CD14-positive monocyte (primary cell): ENCODE measurements at regions not wholly inside any gene's neighbourhood (a gene's known extent, or its start where the extent isn't known, plus 50 kb on each side); places are given as distances from the start of the nearest gene placed in this dataset.

ENCODE experiments used
- DNase-seq, 3 donors: peaks; one replicate each; pipeline ENCODE4 v3.0.0-alpha.2; 2011 to 2022
- H2AFZ ChIP-seq: 2 replicates; pipeline ENCODE4 v1.6.0; 2012; ENCODE audit warnings: mild to moderate bottlenecking, low read depth, low read length, inconsistent platforms; ENCODE audit not compliant: insufficient read depth, poor library complexity, severe bottlenecking
- H3K27ac ChIP-seq, 2 donors: 1 replicate in 1 of 2; 2 replicates in 1 of 2; pipeline ENCODE4 v1.5.1; 2012 to 2013; ENCODE audit warnings: low read length in 2 of 2, control low read depth in 1 of 2, inconsistent platforms in 1 of 2, low read depth in 1 of 2, mild to moderate bottlenecking in 1 of 2
- H3K27me3 ChIP-seq, 2 donors: one replicate each; pipeline versions ENCODE4 v1.6.0 to v1.6.1; 2011 to 2013; ENCODE audit warnings: low read length in 2 of 2; ENCODE audit not compliant: control insufficient read depth in 2 of 2, insufficient read depth in 2 of 2
- H3K36me3 ChIP-seq, 2 donors: replicated peaks in 1 of 2; 1 replicate in 1 of 2; 2 replicates in 1 of 2; pipeline versions ENCODE4 v1.5.1 to v1.6.1; 2012 to 2013; ENCODE audit warnings: low read length in 2 of 2, control low read depth in 1 of 2, inconsistent platforms in 1 of 2, mild to moderate bottlenecking in 1 of 2; ENCODE audit not compliant: insufficient read depth in 2 of 2, control insufficient read depth in 1 of 2
- H3K4me1 ChIP-seq, 2 donors: 1 replicate in 1 of 2; 2 replicates in 1 of 2; pipeline versions ENCODE4 v1.5.1 to v1.6.1; 2012 to 2013; ENCODE audit warnings: low read length in 2 of 2, control low read depth in 1 of 2, inconsistent platforms in 1 of 2, mild to moderate bottlenecking in 1 of 2, moderate library complexity in 1 of 2; ENCODE audit not compliant: insufficient read depth in 2 of 2, control insufficient read depth in 1 of 2
- H3K4me2 ChIP-seq: replicated peaks from 2 replicates; pipeline ENCODE3; 2012; ENCODE audit warnings: low read length, moderate library complexity, mild to moderate bottlenecking; ENCODE audit not compliant: poor library complexity, severe bottlenecking; ENCODE audit errors: extremely low read depth
- H3K4me3 ChIP-seq, 3 experiments: fragments of 200-600 bp in 1 of 3; sonication (generic) in 1 of 3; replicated peaks in 1 of 3; 1 replicate in 2 of 3; 2 replicates in 1 of 3; pipeline ENCODE4 v1.5.1; 2011 to 2013; ENCODE audit warnings: low read length in 3 of 3, mild to moderate bottlenecking in 3 of 3, control low read depth in 2 of 3, low read depth in 2 of 3, inconsistent platforms in 1 of 3, moderate library complexity in 1 of 3
- H3K79me2 ChIP-seq: 2 replicates; pipeline ENCODE4 v1.6.0; 2012; ENCODE audit warnings: mild to moderate bottlenecking, control low read depth, inconsistent platforms, low read length, moderate library complexity; ENCODE audit not compliant: insufficient read depth
- H3K9ac ChIP-seq: 2 replicates; pipeline ENCODE4 v1.6.0; 2017; ENCODE audit warnings: low read length, mild to moderate bottlenecking; ENCODE audit not compliant: insufficient read depth, poor library complexity, severe bottlenecking
- H3K9me3 ChIP-seq, 2 donors: replicated peaks in 1 of 2; 1 replicate in 1 of 2; 2 replicates in 1 of 2; pipeline versions ENCODE4 v1.5.1 to v1.6.1; 2012 to 2013; ENCODE audit warnings: low read length in 2 of 2, control low read depth in 1 of 2; ENCODE audit not compliant: control insufficient read depth in 1 of 2, insufficient read depth in 1 of 2
- H4K20me1 ChIP-seq: 2 replicates; pipeline ENCODE4 v1.6.0; 2012; ENCODE audit warnings: mild to moderate bottlenecking, low read length, control low read depth, moderate library complexity; ENCODE audit not compliant: insufficient read depth
- H3K27ac Mint-ChIP-seq, 7 donors: one replicate each; pipeline ENCODE4 v1.8.0; 2020; ENCODE audit warnings: mild to moderate bottlenecking in 7 of 7, mixed read lengths in 7 of 7, moderate library complexity in 6 of 7, inconsistent platforms in 2 of 7
- H3K27me3 Mint-ChIP-seq, 3 donors: one replicate each; pipeline ENCODE4 v1.8.0; 2021 to 2022; ENCODE audit warnings: low read depth in 3 of 3, mild to moderate bottlenecking in 3 of 3, mixed read lengths in 3 of 3, moderate library complexity in 3 of 3, inconsistent platforms in 1 of 3
- H3K36me3 Mint-ChIP-seq, 2 donors: one replicate each; pipeline ENCODE4 v1.8.0; 2020; ENCODE audit warnings: mixed read lengths in 2 of 2, inconsistent platforms in 1 of 2, mild to moderate bottlenecking in 1 of 2
- H3K4me1 Mint-ChIP-seq: one replicate; pipeline ENCODE4 v1.8.0; 2020; ENCODE audit warnings: mild to moderate bottlenecking, mixed read lengths
- H3K4me3 Mint-ChIP-seq, 2 donors: one replicate each; pipeline ENCODE4 v1.8.0; 2020; ENCODE audit warnings: mild to moderate bottlenecking in 2 of 2, mixed read lengths in 2 of 2, moderate library complexity in 1 of 2
- H3K9me3 Mint-ChIP-seq, 7 donors: one replicate each; pipeline ENCODE4 v1.8.0; 2020 to 2022; ENCODE audit warnings: mixed read lengths in 7 of 7, mild to moderate bottlenecking in 6 of 7, moderate library complexity in 6 of 7, inconsistent platforms in 2 of 7
- CTCF ChIP-seq: fragments of 200-600 bp; IDR thresholded peaks from one replicate; pipeline ENCODE4 v1.8.0; 2022; ENCODE audit warnings: antibody characterized with exemption, mild to moderate bottlenecking
- WGBS: methylation state at CpG from one replicate; pipeline ENCODE4 v1.1.5; 2013; ENCODE audit warnings: missing lambda C conversion rate; ENCODE audit not compliant: insufficient coverage; 5-methylcytosine and 5-hydroxymethylcytosine counted together
- intact Hi-C, 2 donors: fragments of 100-400 bp; cut with micrococcal nuclease; formaldehyde crosslinking; loops; one replicate each; pipeline versions ENCODE4 v1.15.0 to v1.15.1; 2023

GRCh38 chr5:4372481-4372880 is 767.6 kb upstream of the ADAMTS16 start:
- Histone ChIP-seq H4K20me1 (no peaks in the 10 kb centered on the region), H2AFZ (no peak overlapping the region), H3K9ac (no peak overlapping the region), H3K4me1 (no peaks in the 10 kb centered on the region), H3K36me3 (no peaks in the 10 kb centered on the region), H3K79me2 (no peaks in the 10 kb centered on the region), H3K4me2 (no peak overlapping the region), H3K9me3 (peaks cover 0 to 6% of the 10 kb centered on the region in 2 donors), H3K27ac (no peak overlapping the region), H3K4me3 (no peak overlapping the region), H3K27me3 (no peaks in the 10 kb centered on the region)
- H3K27ac Mint-ChIP-seq: no peak overlapping the region
- no peaks in the 10 kb centered on the region for H3K4me1 Mint-ChIP-seq
- peaks cover 0 to 7% (median 4%) of the 10 kb centered on the region in 7 donors for H3K9me3 Mint-ChIP-seq
- no peaks in the 10 kb centered on the region for H3K36me3 Mint-ChIP-seq
- H3K4me3 Mint-ChIP-seq: no peak overlapping the region
- WGBS: no CpG with 5 or more reads among the region's 1 CpG
- DNase-seq: no peak
- H3K27me3 Mint-ChIP-seq: peaks cover 0 to 2% (median 0%) of the 10 kb centered on the region in 3 donors
- TF ChIP-seq CTCF: no peak
- intact Hi-C loops: no loop called here

- TF ChIP-seq CTCF: no peak
- no peaks in the 10 kb centered on the region for H4K20me1 ChIP-seq
- no peak overlapping the region for H3K27ac ChIP-seq
- H3K9me3 ChIP-seq: peaks cover 0 to 6% of the 10 kb centered on the region in 2 donors
- H3K27ac Mint-ChIP-seq: no peak overlapping the region
- H3K27me3 ChIP-seq: no peaks in the 10 kb centered on the region
- H3K4me3 Mint-ChIP-seq: no peak overlapping the region
- no peaks in the 10 kb centered on the region for H3K79me2 ChIP-seq
- no peaks in the 10 kb centered on the region for H3K4me1 ChIP-seq
- no peak overlapping the region for H3K4me3 ChIP-seq
- no CpG with 5 or more reads among the region's 6 CpGs for WGBS
- intact Hi-C loops: no loop called here
- H3K27me3 Mint-ChIP-seq: peaks cover 0 to 2% (median 0%) of the 10 kb centered on the region in 3 donors
- no peaks in the 10 kb centered on the region for H3K36me3 ChIP-seq
- H3K36me3 Mint-ChIP-seq: no peaks in the 10 kb centered on the region
- no peak overlapping the region for H3K4me2 ChIP-seq
- H2AFZ ChIP-seq: no peak overlapping the region
- DNase-seq: no peak
- no peaks in the 10 kb centered on the region for H3K4me1 Mint-ChIP-seq
- no peak overlapping the region for H3K9ac ChIP-seq
- H3K9me3 Mint-ChIP-seq: peaks cover 0 to 7% (median 4%) of the 10 kb centered on the region in 7 donors
Measured at GRCh38 chr5:4373051-4373820, 766.9 kb upstream of the ADAMTS16 start.
